NCI-H1105 treated with DMSO at 0.1 percent for 48 hours (cell line): ENCODE measurements at regions not wholly inside any gene's neighbourhood (a gene's known extent, or its start where the extent isn't known, plus 50 kb on each side); places are given as distances from the start of the nearest gene placed in this dataset.
"Not testable (repeated sequence)": the region's sequence is repeated elsewhere in the genome, so short reads cannot be mapped to it uniquely, and the experiment has no call there.

ENCODE experiments used
- DNase-seq: peaks from one replicate; lab custom pipeline; 2025; lab: John Stamatoyannopoulos, UW

DNA sequence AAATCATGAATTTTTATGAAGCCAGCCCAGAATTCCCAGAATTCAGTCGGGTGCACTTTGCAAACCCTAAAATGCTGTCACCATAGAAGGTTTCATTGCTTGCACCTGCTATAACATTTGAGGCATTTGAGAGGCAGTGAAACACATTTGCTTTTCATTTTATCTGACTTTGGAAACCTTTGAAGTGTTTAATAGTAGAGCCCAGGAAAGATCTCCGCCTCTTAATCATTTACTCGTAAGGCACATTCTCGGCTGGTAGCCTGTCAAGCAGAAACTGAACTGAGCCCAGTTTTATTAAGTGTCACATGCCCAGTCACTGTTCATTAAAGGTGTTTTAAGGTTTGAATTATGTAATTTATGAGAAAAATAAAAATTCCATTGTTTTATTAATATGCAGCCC is 247.6 kb downstream of the EMX2 start:
- DNase-seq, result no peak

DNA sequence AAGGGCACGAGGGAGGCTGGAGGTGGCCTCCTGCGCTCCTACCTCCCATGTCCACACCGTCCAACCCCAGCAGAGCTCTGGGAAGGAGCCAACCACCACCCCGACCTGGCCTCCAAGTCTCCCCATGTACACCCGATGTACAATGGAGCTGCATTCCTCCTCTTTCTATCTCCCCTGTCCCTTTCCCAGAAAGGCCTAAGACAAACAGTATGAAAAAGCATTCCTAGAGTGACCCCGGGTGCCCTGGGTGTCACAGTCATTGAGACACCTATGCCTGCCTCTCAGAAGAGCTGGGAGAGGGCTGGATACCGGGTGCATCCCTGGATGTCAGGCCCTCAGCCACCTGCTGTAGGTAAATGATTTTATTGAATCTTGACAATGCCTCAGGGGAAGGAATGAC is 248.1 kb downstream of the EMX2 start:
- no peak for DNase-seq

GRCh38 chr10:117792214-117792613 is 249.7 kb downstream of the EMX2 start:
- DNase-seq, result no peak

DNA sequence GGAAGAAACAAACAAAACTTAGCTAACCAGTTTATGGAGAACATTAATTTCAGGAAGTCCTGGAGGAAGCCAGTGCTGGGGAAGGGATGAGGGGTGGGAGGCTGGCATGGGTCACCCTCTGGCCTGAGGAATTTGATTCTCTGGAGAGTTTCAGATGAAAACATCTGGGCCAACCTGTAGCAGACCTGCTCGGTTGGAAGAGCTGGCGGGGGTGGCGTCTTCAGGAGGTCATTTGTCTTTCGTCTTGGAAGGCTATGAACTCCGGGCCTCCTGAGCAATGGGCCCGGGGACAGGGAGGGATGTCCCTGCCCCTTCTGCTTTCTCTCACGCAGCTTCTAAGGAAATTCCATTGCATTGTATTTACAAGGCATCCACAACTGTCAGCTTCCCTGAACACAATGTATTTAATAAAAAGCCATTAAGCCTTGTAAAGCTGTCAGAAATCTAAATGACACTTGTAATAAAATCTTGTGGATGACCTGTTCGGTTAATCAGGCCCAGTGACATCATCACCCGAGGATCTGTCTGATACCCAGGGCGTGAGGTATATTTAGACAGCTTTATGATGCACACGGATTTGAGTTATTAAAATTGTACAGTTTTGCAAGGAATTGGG is 250.5 kb downstream of the RAB11FIP2 start:
- no peak for DNase-seq

DNA sequence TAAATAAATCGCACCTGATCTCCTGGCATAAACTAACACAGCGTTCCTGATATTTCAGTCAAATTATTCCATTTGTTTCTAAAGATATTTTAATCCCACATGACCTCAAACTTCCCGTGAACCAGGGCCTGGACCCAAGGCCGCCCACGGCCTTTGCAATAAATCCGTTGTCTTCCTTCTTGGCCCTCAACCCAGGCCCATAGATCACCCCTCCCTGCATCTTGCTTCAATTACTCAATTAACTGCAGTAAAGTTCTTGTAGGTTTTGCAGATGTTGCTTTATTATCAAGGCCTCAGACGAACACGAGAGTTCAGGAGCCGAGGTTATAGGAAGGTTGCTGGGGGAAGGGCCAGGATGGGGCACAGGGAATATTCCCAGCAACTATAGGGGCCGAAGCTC is 249.4 kb downstream of the RAB11FIP2 start:
- DNase-seq, result no peak

DNA sequence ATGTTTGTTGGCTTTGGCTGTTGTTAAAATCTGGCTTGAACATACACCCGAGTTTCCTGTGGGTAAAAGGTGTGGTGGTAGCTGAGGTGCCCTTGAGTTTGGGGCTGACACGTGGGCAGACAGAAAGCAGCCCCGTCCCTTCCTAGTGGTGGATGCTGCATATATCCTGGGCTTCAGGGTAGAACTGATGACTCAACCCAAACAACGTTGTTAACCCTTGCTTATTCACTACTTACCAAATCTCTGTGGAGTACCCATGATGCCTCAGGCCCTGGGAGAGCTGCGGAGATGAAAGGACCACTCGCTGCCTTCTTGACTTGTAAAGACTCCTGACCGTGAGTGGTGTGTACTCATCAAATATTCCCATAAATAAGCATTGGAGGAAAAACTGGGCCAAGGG is 245.1 kb downstream of the RAB11FIP2 start:
- no peak for DNase-seq

- peak; percentile 38 for DNase-seq
Observed at GRCh38 chr10:117804470-117805011, 242.2 kb downstream of the RAB11FIP2 start.

- DNase-seq, result no peak
Observed at GRCh38 chr10:117805139-117805538, 241.6 kb downstream of the RAB11FIP2 start.

DNA sequence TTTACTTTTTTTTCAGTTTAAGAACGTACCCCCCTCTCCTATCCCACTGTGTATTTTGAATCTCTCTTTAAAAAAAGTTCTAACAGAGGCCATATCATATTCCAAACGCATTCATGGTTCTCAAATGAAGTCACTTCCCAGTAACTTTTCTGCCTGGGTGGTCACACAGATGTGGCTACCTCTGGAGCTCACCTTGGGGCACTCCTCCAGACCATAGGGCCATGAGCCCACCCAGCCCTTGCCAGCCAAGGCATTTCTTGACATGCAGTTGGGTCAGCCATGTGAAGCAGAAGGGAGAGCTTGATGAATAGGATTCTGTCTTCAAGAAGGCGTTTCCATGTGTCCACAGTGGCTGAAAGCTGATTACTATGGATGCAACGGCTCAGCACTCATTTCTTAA is 239.3 kb downstream of the RAB11FIP2 start:
- DNase-seq, result no peak

- not testable (repeated sequence) for DNase-seq
Observed at GRCh38 chr10:117815816-117816215, 230.9 kb downstream of the RAB11FIP2 start.

DNA sequence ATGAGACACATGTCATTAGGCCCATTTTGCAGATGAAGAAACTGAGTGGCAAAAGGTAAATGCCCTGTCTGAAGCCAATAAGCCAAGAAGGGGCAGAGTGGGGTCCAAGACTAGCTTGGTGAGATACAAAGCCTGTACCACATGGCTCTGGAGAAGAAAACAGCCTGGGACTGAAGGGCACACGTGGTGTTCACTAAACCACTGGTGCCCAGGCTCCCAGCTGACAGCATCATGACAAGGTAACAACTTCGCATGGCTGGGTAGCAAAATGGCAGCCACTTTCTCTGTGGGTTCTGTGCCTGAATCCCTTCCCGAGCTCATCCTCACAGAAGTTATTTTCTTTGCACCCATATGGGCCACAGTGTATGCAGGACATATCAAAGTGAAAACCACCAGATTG is 229.6 kb downstream of the RAB11FIP2 start:
- no peak for DNase-seq

GRCh38 chr10:117818721-117819120 is 228.0 kb downstream of the RAB11FIP2 start:
- DNase-seq, result no peak

DNA sequence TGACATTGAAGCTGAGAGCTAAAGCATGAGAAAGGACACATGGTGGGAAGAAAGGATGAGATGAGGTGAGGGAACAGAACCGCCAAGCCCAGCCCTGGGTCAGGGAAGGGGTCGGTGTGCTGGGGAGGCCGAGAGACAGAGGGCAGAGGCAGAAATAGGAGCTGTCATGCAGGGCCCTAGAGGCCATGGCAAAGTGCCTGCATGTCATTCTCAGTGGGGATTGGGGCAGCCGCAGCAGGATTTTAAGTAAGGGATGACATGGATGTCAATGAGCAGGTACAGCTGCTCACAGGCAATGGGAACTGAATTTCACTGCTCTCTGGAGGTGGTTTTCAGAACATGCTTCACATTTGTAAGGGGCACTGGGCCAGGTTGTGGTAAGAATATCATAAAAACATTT is 227.4 kb downstream of the RAB11FIP2 start:
- no peak for DNase-seq

DNA sequence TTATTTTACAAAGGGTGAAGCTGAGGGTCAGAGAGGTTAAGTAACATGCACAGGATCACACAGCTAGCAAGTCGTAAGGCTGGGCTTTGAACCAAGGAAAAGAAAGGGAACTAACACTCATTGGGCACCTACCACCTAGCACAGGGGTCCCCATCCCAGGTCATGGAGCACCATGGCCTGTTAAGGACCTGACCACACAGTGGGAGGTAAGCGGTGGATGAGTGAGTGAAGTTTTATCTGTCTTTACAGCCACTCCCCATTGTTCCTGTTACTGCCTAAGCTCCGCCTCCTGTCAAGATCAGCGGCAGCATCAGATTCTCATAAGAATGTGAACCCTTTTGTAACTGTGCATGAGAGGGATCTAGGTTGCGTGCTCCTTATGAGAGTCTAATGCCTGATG is 222.8 kb downstream of the RAB11FIP2 start:
- DNase-seq, result no peak

DNA sequence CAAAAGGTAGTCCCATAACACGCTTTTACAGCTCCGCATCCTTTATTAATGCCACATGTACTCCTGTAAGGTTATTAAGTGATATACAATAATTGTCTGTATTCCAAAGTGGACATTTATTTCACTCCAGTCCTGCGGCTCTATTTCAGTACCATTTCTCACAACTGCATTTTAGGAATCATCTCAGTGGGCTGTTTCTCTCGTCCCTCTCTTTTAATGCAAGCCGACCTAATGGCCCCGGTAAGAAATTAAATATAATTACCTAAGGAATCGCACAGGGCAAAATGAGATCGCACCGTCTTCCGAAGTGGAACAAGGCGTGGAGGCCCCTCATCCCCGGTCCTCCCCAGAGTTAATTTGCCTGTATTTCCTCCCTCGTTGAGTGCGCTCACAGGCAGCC is 216.5 kb downstream of the RAB11FIP2 start:
- DNase-seq, result no peak

DNA sequence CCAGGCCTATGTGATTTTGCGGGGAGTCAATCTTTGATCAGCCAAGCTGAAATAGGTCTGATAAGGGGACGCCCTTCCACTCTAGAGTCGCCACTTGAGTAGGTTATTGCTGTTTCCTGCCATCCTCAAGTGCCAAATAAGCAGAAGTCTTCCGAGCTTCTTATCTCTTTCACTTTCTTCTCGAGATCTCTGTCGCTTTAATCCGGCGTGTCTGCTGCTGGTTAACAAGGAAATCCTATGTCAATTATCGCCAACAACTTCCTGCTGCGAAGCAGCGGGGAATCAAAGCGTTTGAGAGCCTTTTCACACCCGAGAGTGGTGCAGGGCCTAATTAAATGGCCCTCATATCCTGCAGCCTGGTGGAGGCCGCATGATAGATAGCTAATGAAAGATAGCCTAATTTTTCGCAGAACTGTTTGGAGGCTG is 215.9 kb downstream of the RAB11FIP2 start:
- no peak for DNase-seq

DNA sequence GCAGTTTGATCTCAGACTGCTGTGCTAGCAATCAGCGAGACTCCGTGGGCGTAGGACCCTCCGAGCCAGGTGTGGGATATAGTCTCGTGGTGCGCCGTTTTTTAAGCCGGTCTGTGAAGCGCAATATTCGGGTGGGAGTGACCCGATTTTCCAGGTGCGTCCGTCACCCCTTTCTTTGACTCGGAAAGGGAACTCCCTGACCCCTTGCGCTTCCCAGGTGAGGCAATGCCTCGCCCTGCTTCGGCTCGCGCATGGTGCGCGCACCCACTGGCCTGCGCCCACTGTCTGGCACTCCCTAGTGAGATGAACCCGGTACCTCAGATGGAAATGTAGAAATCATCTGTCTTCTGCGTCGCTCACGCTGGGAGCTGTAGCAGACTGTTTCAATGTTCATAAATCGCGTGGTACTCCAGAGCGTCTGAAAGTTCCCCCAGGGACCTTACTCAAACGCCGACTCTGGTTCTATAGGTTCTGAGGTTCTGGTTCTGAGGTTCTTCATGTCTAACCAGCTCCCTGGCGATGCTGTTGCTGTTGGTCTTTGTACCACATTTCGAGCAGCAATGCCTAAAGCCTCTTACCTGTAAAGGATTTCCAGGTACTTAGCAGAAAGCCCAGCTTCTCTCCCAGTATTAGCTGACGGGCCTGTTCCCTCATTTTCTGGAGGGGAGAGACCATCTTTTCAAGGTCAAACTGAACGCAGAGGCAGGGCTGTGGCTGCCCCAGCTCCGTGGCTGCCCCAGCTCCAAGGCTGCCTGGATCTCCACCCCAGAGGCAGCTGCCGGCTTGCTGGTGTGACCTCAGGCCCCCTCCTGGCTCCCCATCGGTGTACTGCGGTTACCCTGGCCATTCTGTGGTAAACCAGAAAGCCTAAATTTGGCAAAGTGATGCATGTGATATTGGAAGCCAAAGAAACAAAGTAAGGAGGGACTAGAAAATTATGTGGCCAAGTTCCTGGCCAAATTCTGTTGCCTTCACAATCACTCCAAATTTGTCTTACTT is 207.9 kb downstream of the RAB11FIP2 start:
- DNase-seq, result not testable (repeated sequence)

- not testable (repeated sequence) for DNase-seq
Observed at GRCh38 chr10:117856426-117856825, 190.3 kb downstream of the RAB11FIP2 start.

DNA sequence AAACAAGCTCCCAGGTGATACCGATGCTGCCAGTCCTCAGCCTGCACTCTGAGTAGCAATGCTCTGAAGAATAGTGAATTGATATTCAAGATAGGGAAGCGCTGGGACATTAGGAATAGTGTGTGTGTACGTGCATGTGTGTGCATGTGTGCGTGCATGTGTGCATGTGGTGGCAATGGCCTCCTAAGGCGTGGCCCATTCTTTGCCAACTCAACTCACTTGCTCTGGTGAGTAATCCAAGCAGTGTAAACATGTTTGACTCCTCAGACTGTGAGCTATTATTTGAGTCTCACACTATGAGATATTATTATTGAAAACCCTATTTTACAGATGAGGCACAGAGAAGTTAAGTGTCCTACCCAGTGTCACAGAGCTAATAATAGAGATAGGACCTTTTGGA is 186.6 kb downstream of the RAB11FIP2 start:
- DNase-seq, result no peak

GRCh38 chr10:117860823-117861222 is 185.9 kb downstream of the RAB11FIP2 start:
- no peak for DNase-seq

DNA sequence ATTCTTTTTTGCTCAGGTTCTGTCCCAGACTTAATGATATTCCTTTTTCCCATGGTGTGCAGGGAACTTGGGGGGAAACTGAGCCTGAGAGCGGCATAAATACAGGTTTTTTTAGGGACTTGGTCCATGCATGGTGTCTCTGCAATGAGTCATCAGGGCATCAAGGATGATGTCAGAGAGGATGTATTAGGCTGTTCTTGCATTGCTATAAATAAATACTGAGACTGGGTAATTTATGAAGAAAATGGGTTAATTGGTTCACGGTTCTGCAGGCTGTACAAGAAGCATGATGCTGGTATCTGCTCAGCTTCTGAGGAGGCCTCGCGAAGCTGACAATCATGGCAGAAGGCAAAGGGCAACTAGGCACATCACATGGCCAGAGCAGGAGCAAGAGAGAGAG is 185.4 kb downstream of the RAB11FIP2 start:
- DNase-seq, result no peak

DNA sequence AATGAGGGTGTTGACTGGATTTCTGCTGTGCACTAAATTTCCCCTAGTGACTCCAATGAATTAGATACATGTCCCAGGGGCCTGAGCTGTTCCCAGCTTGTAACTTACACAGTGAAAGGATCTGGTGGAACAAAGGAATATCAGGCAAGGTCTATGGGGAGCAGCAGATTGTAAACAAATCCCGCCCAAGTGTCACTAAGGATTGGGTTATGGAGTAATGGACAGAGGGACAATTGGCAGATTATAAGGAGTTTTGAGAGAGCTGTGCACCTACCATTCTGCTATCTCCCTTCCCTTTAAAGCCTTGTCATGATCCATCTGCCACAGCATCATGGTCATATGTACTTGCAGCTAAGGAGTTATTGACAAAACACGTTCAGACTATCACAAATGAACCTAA is 183.0 kb downstream of the RAB11FIP2 start:
- no peak for DNase-seq

DNA sequence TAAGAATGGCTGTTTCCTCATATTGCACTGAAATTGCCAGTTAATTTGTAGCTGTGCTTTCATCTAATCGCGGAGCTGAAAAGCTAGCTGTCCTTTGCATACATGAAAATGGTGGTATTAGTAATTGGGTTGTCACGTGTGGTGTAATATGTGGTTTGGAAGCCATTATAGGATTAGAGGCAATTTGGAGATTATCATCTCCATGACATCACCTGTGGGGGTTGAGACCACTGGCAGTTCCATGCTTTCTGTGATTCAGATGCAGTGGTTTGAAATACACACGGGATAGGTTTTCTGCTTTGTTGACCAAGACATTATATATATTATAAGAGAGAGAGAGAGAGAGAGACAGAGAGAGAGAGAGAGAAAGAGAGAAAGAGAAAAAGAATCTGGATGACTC is 180.8 kb downstream of the RAB11FIP2 start:
- no peak for DNase-seq
